ENCODE measurements at regions not wholly inside any gene's neighbourhood (a gene's known extent, or its start where the extent isn't known, plus 50 kb on each side); places are given as distances from the start of the nearest gene placed in this dataset.

GRCh38 chr6:14187406-14187805 is 69.8 kb downstream of the CD83 start:
- no peaks in the 10 kb centered on the region for H3K4me1 Mint-ChIP-seq (ENCODE audit: low read depth in 2 of 2)
- DNase-seq (ENCODE audit: low spot score) (no peak), ATAC-seq (no peak)
- H3K36me3 Mint-ChIP-seq, result no peaks in the 10 kb centered on the region
- peaks cover 4 to 5% of the 10 kb centered on the region in 2 donors for H3K27me3 Mint-ChIP-seq
- H3K9me3 Mint-ChIP-seq, result no peaks in the 10 kb centered on the region
- no peak overlapping the region for H3K4me3 Mint-ChIP-seq
- H3K27ac Mint-ChIP-seq, result no peak overlapping the region

DNA sequence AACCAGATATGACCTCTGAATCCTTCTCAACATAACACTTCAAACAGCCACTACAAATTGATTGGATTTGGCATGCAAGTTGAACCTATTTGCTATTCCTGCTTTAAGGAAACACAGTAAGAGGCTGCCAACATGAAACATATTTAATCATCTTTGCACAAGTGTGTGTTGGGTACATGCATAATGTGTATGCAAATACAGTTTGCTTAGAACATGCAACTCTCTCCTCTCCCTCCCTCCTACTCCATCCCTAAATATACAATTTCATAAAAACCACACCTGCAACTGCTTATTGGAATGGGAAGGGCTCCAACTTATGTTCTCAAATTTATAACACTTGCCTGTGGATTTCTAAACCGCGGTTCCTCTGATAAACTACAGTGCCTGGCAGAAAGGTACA is 71.5 kb downstream of the CD83 start:
- Mint-ChIP-seq H3K27me3 (peaks cover 12 to 17% of the 10 kb centered on the region in 2 donors), H3K4me3 (no peak overlapping the region), H3K9me3 (no peaks in the 10 kb centered on the region), H3K27ac (no peak overlapping the region), H3K4me1 (ENCODE audit: low read depth in 2 of 2) (no peaks in the 10 kb centered on the region), H3K36me3 (no peaks in the 10 kb centered on the region)
- no peak for DNase-seq (ENCODE audit: low spot score)
- no peak for ATAC-seq

DNA sequence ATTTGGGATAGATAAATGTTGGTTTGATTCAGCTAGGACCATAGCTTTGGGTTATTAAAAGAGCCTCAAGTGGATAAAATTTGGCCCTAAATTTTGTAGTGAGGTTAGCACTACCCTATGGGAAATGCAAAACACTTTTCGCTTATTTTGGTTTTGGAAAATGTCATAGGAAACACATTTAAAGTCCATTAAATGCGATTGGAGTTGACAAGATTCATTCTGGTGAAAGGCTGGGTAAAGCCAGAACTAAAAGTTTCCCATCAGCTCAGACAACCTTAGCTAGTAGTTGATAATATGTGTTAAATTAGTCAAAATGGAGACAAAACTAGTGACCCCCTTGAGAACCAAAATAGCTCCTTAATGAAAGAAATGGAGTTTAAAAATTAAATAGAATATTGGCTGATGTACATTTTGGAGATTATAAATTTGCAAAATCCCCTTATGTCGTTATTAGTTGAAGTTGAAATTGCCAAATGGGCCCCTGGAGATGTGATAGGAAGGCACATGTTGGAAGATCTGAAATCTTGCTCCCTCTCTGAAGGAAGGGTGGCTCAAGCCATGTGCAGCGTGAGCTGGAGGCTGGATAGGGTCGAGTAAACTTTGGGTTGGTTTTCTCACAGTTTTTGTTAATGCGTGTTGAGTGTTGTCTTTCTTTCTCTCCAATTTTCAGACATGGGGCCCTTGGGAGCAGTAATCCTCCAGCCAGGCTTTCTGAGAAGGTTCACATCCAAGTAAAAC is 72.8 kb downstream of the CD83 start:
- no peak overlapping the region for H3K4me3 Mint-ChIP-seq
- no peaks in the 10 kb centered on the region for H3K9me3 Mint-ChIP-seq
- DNase-seq (ENCODE audit: low spot score) (no peak), ATAC-seq (no peak)
- no peaks in the 10 kb centered on the region for H3K36me3 Mint-ChIP-seq
- H3K27ac Mint-ChIP-seq, result no peak overlapping the region
- peaks cover 16 to 17% of the 10 kb centered on the region in 2 donors for H3K27me3 Mint-ChIP-seq
- H3K4me1 Mint-ChIP-seq (ENCODE audit: low read depth in 2 of 2), result no peaks in the 10 kb centered on the region

- no peak overlapping the region for H3K27ac Mint-ChIP-seq
- H3K36me3 Mint-ChIP-seq, result no peaks in the 10 kb centered on the region
- H3K9me3 Mint-ChIP-seq, result no peaks in the 10 kb centered on the region
- ATAC-seq, result no peak
- H3K4me1 Mint-ChIP-seq (ENCODE audit: low read depth in 2 of 2), result no peaks in the 10 kb centered on the region
- no peak overlapping the region for H3K4me3 Mint-ChIP-seq
- H3K27me3 Mint-ChIP-seq, result peaks cover 16 to 17% of the 10 kb centered on the region in 2 donors
- DNase-seq (ENCODE audit: low spot score), result no peak
These were observed 73.3 kb downstream of the CD83 start for GRCh38 chr6:14190929-14191224.

DNA sequence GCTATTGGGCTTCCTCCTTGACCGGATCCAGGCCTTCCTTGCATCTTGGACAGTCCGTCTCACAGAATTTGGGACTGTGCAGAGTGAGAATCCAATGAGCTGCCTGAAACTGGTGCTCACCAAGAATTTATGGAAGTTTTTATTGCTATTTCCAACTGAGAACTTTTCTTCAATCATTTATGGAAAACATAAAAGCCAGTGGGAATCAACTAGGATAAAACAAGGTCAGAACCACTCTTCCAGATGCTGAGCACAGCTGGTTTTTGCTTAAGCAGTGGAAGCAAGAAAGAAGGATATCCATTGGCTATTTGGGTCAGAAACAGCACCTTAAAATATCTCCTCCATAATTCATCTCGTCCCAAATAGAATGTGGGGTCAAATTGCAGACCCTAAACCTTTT is 74.2 kb downstream of the CD83 start:
- Mint-ChIP-seq H3K9me3 (no peaks in the 10 kb centered on the region), H3K36me3 (no peaks in the 10 kb centered on the region), H3K27ac (no peak overlapping the region), H3K27me3 (peaks cover 16 to 17% of the 10 kb centered on the region in 2 donors), H3K4me3 (no peak overlapping the region), H3K4me1 (ENCODE audit: low read depth in 2 of 2) (no peaks in the 10 kb centered on the region)
- no peak for ATAC-seq
- no peak for DNase-seq (ENCODE audit: low spot score)

DNA sequence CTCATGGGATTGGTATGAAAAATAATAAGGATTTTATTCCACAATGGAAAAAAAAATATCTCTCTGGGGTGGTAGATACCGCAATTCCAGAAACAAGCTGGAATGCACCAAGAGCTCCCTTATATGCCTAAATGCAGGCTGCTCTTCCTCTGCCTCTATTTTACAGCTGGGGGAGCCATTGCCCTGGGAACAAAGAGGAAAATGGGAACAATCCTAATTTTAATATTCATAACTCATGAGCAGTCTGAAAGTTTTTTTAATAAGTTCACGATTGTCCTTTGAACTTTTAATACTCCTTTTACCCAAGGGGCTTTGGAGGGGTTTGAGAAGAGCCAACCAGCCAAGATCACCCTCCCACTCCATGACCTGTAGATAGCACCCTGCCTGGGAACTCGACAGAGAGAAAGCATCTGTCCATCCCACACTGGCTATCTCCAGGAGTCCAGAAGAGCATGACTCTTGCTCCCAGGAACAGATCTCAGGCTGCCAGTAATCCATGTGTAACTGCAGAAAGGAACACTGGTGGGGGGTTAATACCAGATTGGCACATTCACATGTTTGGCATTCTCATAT is 74.7 kb downstream of the CD83 start:
- H3K27ac Mint-ChIP-seq, result no peak overlapping the region
- H3K4me1 Mint-ChIP-seq (ENCODE audit: low read depth in 2 of 2), result peaks cover 0 to 4% of the 10 kb centered on the region in 2 donors
- ATAC-seq, result no peak

GRCh38 chr6:14193524-14193923 is 76.0 kb downstream of the CD83 start:
- ATAC-seq, result no peak

More for the DNA sequence above, 74.7 kb downstream of the CD83 start:
- Mint-ChIP-seq H3K4me3 (no peak overlapping the region), H3K27me3 (peaks cover 16 to 17% of the 10 kb centered on the region in 2 donors), H3K36me3 (no peaks in the 10 kb centered on the region), H3K9me3 (no peaks in the 10 kb centered on the region)
- DNase-seq (ENCODE audit: low spot score), result no peak

GRCh38 chr6:14194483-14194882 is 76.9 kb downstream of the CD83 start:
- no peak overlapping the region for H3K4me3 Mint-ChIP-seq
- no peaks in the 10 kb centered on the region for H3K36me3 Mint-ChIP-seq
- DNase-seq (ENCODE audit: low spot score) (no peak), ATAC-seq (no peak)
- peaks cover 14 to 17% of the 10 kb centered on the region in 2 donors for H3K27me3 Mint-ChIP-seq
- H3K27ac Mint-ChIP-seq, result no peak overlapping the region
- no peaks in the 10 kb centered on the region for H3K9me3 Mint-ChIP-seq
- H3K4me1 Mint-ChIP-seq (ENCODE audit: low read depth in 2 of 2), result peaks cover 0 to 5% of the 10 kb centered on the region in 2 donors

More at GRCh38 chr6:14193524-14193923, 76.0 kb downstream of the CD83 start:
- H3K9me3 Mint-ChIP-seq, result no peaks in the 10 kb centered on the region
- H3K27ac Mint-ChIP-seq, result no peak overlapping the region
- no peak for DNase-seq (ENCODE audit: low spot score)
- H3K4me1 Mint-ChIP-seq (ENCODE audit: low read depth in 2 of 2), result peaks cover 0 to 5% of the 10 kb centered on the region in 2 donors
- peaks cover 16 to 17% of the 10 kb centered on the region in 2 donors for H3K27me3 Mint-ChIP-seq
- no peak overlapping the region for H3K4me3 Mint-ChIP-seq
- no peaks in the 10 kb centered on the region for H3K36me3 Mint-ChIP-seq

GRCh38 chr6:14194976-14195375 is 77.4 kb downstream of the CD83 start:
- no peak for DNase-seq (ENCODE audit: low spot score)
- Mint-ChIP-seq H3K27me3 (peaks cover 12 to 17% of the 10 kb centered on the region in 2 donors), H3K36me3 (no peaks in the 10 kb centered on the region), H3K4me1 (ENCODE audit: low read depth in 2 of 2) (peaks cover 0 to 5% of the 10 kb centered on the region in 2 donors), H3K9me3 (no peaks in the 10 kb centered on the region), H3K27ac (no peak overlapping the region), H3K4me3 (no peak overlapping the region)
- ATAC-seq, result no peak

DNA sequence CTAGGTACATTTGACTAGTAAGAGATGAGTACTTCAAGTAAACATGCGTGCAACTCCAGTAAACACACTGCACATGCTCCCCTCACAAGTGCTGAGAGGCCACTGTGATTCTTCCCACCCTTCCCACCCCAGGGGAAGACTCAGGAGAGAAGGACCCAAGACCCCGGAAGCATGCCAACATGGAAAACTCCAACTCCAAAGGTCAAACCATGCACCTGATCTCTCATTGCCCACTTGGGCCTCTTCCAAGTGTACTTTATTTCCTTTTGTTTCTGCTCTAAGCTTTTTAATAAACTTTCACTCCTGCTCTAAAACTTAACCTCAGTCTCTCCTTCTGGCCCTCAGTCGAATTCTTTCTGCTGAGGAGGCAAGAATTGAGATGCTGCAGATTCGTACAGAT is 78.5 kb downstream of the CD83 start:
- H3K4me1 Mint-ChIP-seq (ENCODE audit: low read depth in 2 of 2), result peaks cover 0 to 5% of the 10 kb centered on the region in 2 donors
- no peak overlapping the region for H3K27ac Mint-ChIP-seq
- H3K36me3 Mint-ChIP-seq, result no peaks in the 10 kb centered on the region
- H3K9me3 Mint-ChIP-seq, result no peaks in the 10 kb centered on the region
- no peak overlapping the region for H3K4me3 Mint-ChIP-seq
- ATAC-seq, result no peak
- peaks cover 12 to 17% of the 10 kb centered on the region in 2 donors for H3K27me3 Mint-ChIP-seq
- DNase-seq (ENCODE audit: low spot score), result no peak

- Mint-ChIP-seq H3K27me3 (peaks cover 13 to 14% of the 10 kb centered on the region in 2 donors), H3K27ac (no peak overlapping the region)
- ATAC-seq, result no peak
These were observed 79.5 kb downstream of the CD83 start for GRCh38 chr6:14197118-14197517.

DNA sequence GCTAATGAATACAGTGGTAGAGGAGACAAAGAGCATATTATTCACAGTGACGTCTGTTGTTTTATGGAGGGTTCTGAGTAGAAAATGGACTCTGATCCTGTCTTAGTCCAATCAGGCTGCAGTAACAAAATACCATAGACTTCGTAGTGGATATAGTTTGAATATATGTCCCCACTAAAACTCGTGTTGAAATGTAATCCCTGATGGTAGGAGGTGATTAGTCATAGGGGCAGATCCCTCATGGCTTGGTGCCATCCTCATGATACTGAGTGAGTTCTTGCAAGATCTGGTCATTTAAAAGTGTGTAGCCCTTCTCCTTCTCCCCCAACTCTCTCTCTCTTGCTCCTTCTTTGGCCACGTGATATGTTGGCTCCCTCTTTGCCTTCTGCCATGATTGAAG is 82.5 kb downstream of the CD83 start:
- no peak overlapping the region for H3K27ac Mint-ChIP-seq
- peaks cover 0 to 6% of the 10 kb centered on the region in 2 donors for H3K27me3 Mint-ChIP-seq
- H3K4me3 Mint-ChIP-seq, result no peak overlapping the region
- DNase-seq (ENCODE audit: low spot score) (no peak), ATAC-seq (no peak)
- H3K4me1 Mint-ChIP-seq (ENCODE audit: low read depth in 2 of 2), result peaks cover 0 to 5% of the 10 kb centered on the region in 2 donors
- H3K36me3 Mint-ChIP-seq, result no peaks in the 10 kb centered on the region
- no peaks in the 10 kb centered on the region for H3K9me3 Mint-ChIP-seq

More at GRCh38 chr6:14197118-14197517, 79.5 kb downstream of the CD83 start:
- peaks cover 0 to 5% of the 10 kb centered on the region in 2 donors for H3K4me1 Mint-ChIP-seq (ENCODE audit: low read depth in 2 of 2)
- no peak for DNase-seq (ENCODE audit: low spot score)
- H3K4me3 Mint-ChIP-seq, result no peak overlapping the region
- H3K9me3 Mint-ChIP-seq, result no peaks in the 10 kb centered on the region
- H3K36me3 Mint-ChIP-seq, result no peaks in the 10 kb centered on the region

DNA sequence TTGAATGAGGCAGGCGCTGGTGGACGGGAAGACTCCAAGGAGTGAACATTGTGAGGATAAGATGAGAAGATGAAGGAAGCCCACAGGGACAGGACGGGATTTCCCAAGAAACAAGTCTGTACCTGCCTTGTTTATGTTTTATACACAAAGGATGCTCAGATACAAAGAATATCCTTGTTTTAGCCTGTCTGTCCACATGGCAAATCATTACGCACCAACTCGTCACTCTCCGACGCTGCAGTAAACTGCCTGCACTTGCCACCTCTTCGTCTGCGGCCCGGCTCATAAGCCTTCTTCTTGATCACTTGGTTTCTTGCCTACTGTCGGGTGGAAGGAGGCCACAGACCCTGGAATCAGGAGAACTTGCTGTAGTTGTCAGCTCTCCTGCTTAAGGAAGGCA is 85.4 kb downstream of the CD83 start:
- H3K36me3 Mint-ChIP-seq, result no peaks in the 10 kb centered on the region
- H3K27ac Mint-ChIP-seq, result no peak overlapping the region
- no peaks in the 10 kb centered on the region for H3K4me1 Mint-ChIP-seq (ENCODE audit: low read depth in 2 of 2)
- H3K4me3 Mint-ChIP-seq, result no peak overlapping the region
- H3K9me3 Mint-ChIP-seq, result no peaks in the 10 kb centered on the region
- no peak for DNase-seq (ENCODE audit: low spot score)
- no peak for ATAC-seq
- H3K27me3 Mint-ChIP-seq, result peaks cover 0 to 3% of the 10 kb centered on the region in 2 donors

DNA sequence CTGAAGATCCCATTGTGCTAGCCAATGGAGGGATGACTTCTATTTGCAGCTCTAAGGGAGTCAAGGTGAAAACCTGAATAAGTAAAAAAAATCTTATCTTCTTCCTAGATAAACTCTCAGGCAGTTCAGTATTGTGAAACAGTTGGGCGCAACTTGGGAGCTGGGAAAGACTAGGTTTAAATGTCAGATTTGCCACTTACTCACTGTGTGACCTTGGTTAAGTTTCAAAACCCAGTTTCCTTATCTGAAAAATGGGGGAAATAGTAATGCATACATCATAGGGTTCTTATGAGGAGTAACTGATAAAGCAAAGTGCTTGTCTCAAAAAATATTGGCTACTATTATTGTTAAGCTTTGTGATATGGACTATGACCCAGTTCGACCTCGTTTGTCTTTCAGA is 88.8 kb downstream of the CD83 start:
- no peak for ATAC-seq
- Mint-ChIP-seq H3K4me3 (no peak overlapping the region), H3K36me3 (no peaks in the 10 kb centered on the region), H3K4me1 (ENCODE audit: low read depth in 2 of 2) (peaks cover 0 to 3% of the 10 kb centered on the region in 2 donors), H3K9me3 (no peaks in the 10 kb centered on the region), H3K27me3 (peaks cover 0 to 3% of the 10 kb centered on the region in 2 donors), H3K27ac (no peak overlapping the region)
- no peak for DNase-seq (ENCODE audit: low spot score)
